ENCODE measurements at regions not wholly inside any gene's neighbourhood (a gene's known extent, or its start where the extent isn't known, plus 50 kb on each side); places are given as distances from the start of the nearest gene placed in this dataset.
"Not testable (repeated sequence)": the region's sequence is repeated elsewhere in the genome, so short reads cannot be mapped to it uniquely, and the experiment has no call there.

GRCh38 chr17:51439395-51440229 lies 179.3 kb downstream of the UTP18 start:
- DNase-seq = peak in 1 of 2 experiments; percentile 13

- DNase-seq = no peak
Measured at GRCh38 chr17:51441431-51441830, 181.1 kb downstream of the UTP18 start.

- no peak for DNase-seq
Measured at GRCh38 chr17:51442088-51442865, 181.9 kb downstream of the UTP18 start.

GRCh38 chr17:51443646-51444045 lies 183.3 kb downstream of the UTP18 start:
- DNase-seq = no peak

GRCh38 chr17:51445946-51446345 lies 185.6 kb downstream of the UTP18 start:
- no peak for DNase-seq

- no peak for DNase-seq
Measured at GRCh38 chr17:51454456-51454978, 194.2 kb downstream of the UTP18 start.

- DNase-seq = no peak
Measured at GRCh38 chr17:51455211-51455610, 194.9 kb downstream of the UTP18 start.

GRCh38 chr17:51455931-51456330 lies 195.6 kb downstream of the UTP18 start:
- no peak for DNase-seq

GRCh38 chr17:51456942-51457341 lies 196.6 kb downstream of the UTP18 start:
- no peak for DNase-seq

GRCh38 chr17:51461578-51462004 lies 201.2 kb downstream of the UTP18 start:
- peak; percentile 23 for DNase-seq

- no peak for DNase-seq
Measured at GRCh38 chr17:51463353-51463752, 203.0 kb downstream of the UTP18 start.

GRCh38 chr17:51467336-51467735 lies 207.0 kb downstream of the UTP18 start:
- DNase-seq = no peak

- DNase-seq = no peak
Measured at GRCh38 chr17:51472670-51473205, 212.4 kb downstream of the UTP18 start.

GRCh38 chr17:51474764-51475163 lies 214.4 kb downstream of the UTP18 start:
- DNase-seq = no peak

- no peak for DNase-seq
Measured at GRCh38 chr17:51475730-51476129, 215.4 kb downstream of the UTP18 start.

- DNase-seq = no peak
Measured at GRCh38 chr17:51479303-51479702, 219.0 kb downstream of the UTP18 start.

GRCh38 chr17:51481370-51481769 lies 221.0 kb downstream of the UTP18 start:
- no peak for DNase-seq

- not testable (repeated sequence) for DNase-seq
Measured at GRCh38 chr17:51482248-51482647, 221.9 kb downstream of the UTP18 start.

GRCh38 chr17:51486091-51486490 lies 225.7 kb downstream of the UTP18 start:
- no peak for DNase-seq

- DNase-seq = no peak
Measured at GRCh38 chr17:51486885-51487520, 226.7 kb downstream of the UTP18 start.

GRCh38 chr17:51487947-51488346 lies 227.6 kb downstream of the UTP18 start:
- peak; percentile 4 to 16 for DNase-seq

GRCh38 chr17:51491416-51491815 lies 231.1 kb downstream of the UTP18 start:
- no peak for DNase-seq

GRCh38 chr17:51493206-51493605 lies 232.9 kb downstream of the UTP18 start:
- DNase-seq = no peak

Data from activated CD4-positive, alpha-beta T cell treated with anti-CD3 and anti-CD28 coated beads, Interleukin-2, amount 50 U/mL, for 4 hours (primary cell).